ENCODE measurements at regions not wholly inside any gene's neighbourhood (a gene's known extent, or its start where the extent isn't known, plus 50 kb on each side); places are given as distances from the start of the nearest gene placed in this dataset.

- no peak for ATAC-seq
- TF ChIP-seq POU6F1 (CRISPR knock-in tag; IDR thresholded peaks at IDR 0.05; ENCODE audit: borderline replicate concordance, low read depth) = no peak
- no peak for TF ChIP-seq OSR1 (CRISPR knock-in tag; IDR thresholded peaks at IDR 0.05)
- TF ChIP-seq CREB5 (CRISPR knock-in tag; IDR thresholded peaks at IDR 0.05; ENCODE audit: low read depth) = no peak
- TF ChIP-seq ISL1 (CRISPR knock-in tag; IDR thresholded peaks at IDR 0.05) = no peak
- no peak for TF ChIP-seq RARB (CRISPR knock-in tag; IDR thresholded peaks at IDR 0.05)
- TF ChIP-seq TCF4 (CRISPR knock-in tag; IDR thresholded peaks at IDR 0.05; ENCODE audit: borderline replicate concordance) = no peak
These were observed 121.6 kb upstream of the NDUFV2 start for GRCh38 chr18:8980918-8981317.

- TF ChIP-seq TSHZ2 (CRISPR knock-in tag; IDR thresholded peaks at IDR 0.05) (no peak), OSR1 (CRISPR knock-in tag; IDR thresholded peaks at IDR 0.05) (no peak), ARNTL (CRISPR knock-in tag; IDR thresholded peaks at IDR 0.05; ENCODE audit: borderline replicate concordance, low read depth) (no peak), ZNF70 (CRISPR knock-in tag; IDR thresholded peaks at IDR 0.05) (no peak), PATZ1 (CRISPR knock-in tag; IDR thresholded peaks at IDR 0.05; ENCODE audit: borderline replicate concordance) (no peak), SNAI2 (CRISPR knock-in tag; IDR thresholded peaks at IDR 0.05) (no peak), ZFP30 (CRISPR knock-in tag; IDR thresholded peaks at IDR 0.05) (no peak), CSDC2 (CRISPR knock-in tag; IDR thresholded peaks at IDR 0.05) (no peak), ZNF8 (CRISPR knock-in tag; IDR thresholded peaks at IDR 0.05) (no peak), ISL1 (CRISPR knock-in tag; IDR thresholded peaks at IDR 0.05) (no peak), PPARA (CRISPR knock-in tag; IDR thresholded peaks at IDR 0.05; ENCODE audit: borderline replicate concordance) (no peak), POU6F1 (CRISPR knock-in tag; IDR thresholded peaks at IDR 0.05; ENCODE audit: borderline replicate concordance, low read depth) (no peak), ZFP3 (CRISPR knock-in tag; IDR thresholded peaks at IDR 0.05) (no peak), ZC3H10 (CRISPR knock-in tag; IDR thresholded peaks at IDR 0.05) (no peak), CSRNP3 (CRISPR knock-in tag; IDR thresholded peaks at IDR 0.05) (no peak), RARB (CRISPR knock-in tag; IDR thresholded peaks at IDR 0.05) (no peak), GLIS3 (CRISPR knock-in tag; IDR thresholded peaks at IDR 0.05) (no peak), BACH2 (CRISPR knock-in tag; IDR thresholded peaks at IDR 0.05; ENCODE audit: borderline replicate concordance) (no peak), TCF4 (CRISPR knock-in tag; IDR thresholded peaks at IDR 0.05; ENCODE audit: borderline replicate concordance) (no peak), ZNF565 (CRISPR knock-in tag; conservative IDR thresholded peaks at IDR 0.05; ENCODE audit: low read depth) (no peak)
- ATAC-seq = peak; percentile 88
These were observed 119.9 kb upstream of the NDUFV2 start for GRCh38 chr18:8982416-8983183.

Measured in SK-N-SH treated with all-trans-retinoic acid at 6 μM for 48 hours (cell line).